Gastrocnemius medialis (tissue), 4 donors: ENCODE measurements at regions not wholly inside any gene's neighbourhood (a gene's known extent, or its start where the extent isn't known, plus 50 kb on each side); places are given as distances from the start of the nearest gene placed in this dataset.

ENCODE experiments used
- POLR2A ChIP-seq, 2 donors: fragments of 450-650 bp; IDR thresholded peaks; one replicate each; pipeline ENCODE4 v1.6.1; 2017; ENCODE audit warnings: antibody characterized with exemption in 2 of 2, mild to moderate bottlenecking in 2 of 2, moderate library complexity in 2 of 2
- TF ChIP-seq, protein P1 (sequence below), 5 experiments: fragments of 450-650 bp in 3 of 5; fragments of 200-600 bp in 2 of 5; sonication (generic) in 2 of 5; IDR thresholded peaks in 4 of 5; conservative IDR thresholded peaks in 1 of 5; 1 replicate in 4 of 5; 2 replicates in 1 of 5; pipeline ENCODE4 v1.5.1; 2016 to 2019; ENCODE audit warnings: antibody characterized with exemption in 5 of 5, mild to moderate bottlenecking in 3 of 5, moderate library complexity in 3 of 5

DNA sequence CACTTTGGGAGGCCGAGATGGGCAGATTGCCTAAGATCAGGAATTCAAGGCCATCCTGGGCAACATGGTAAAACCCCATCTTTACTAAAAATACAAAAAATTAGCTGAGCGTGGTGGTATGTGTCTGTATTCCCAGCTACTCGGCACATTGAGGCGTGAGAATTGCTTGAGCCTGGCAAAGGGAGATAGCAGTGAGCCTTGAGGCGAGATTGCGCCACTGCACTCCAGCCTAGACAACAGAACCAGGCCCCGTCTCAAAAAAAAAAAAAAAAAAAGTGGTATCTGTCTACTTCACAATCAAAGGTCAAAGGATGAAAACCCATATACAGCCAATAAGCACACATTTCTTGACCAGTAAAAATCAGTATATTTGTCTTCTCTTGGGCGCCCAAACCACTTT lies 728.5 kb upstream of the ADAMTS16 start:
- TF ChIP-seq, protein P1, sequence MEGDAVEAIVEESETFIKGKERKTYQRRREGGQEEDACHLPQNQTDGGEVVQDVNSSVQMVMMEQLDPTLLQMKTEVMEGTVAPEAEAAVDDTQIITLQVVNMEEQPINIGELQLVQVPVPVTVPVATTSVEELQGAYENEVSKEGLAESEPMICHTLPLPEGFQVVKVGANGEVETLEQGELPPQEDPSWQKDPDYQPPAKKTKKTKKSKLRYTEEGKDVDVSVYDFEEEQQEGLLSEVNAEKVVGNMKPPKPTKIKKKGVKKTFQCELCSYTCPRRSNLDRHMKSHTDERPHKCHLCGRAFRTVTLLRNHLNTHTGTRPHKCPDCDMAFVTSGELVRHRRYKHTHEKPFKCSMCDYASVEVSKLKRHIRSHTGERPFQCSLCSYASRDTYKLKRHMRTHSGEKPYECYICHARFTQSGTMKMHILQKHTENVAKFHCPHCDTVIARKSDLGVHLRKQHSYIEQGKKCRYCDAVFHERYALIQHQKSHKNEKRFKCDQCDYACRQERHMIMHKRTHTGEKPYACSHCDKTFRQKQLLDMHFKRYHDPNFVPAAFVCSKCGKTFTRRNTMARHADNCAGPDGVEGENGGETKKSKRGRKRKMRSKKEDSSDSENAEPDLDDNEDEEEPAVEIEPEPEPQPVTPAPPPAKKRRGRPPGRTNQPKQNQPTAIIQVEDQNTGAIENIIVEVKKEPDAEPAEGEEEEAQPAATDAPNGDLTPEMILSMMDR (IDR thresholded peaks at IDR 0.05 in 4 of 5, conservative IDR thresholded peaks at IDR 0.05 in 1 of 5): no peak
- no peak for TF ChIP-seq POLR2A (IDR thresholded peaks at IDR 0.05)
